GM19023 (cell line): ENCODE measurements at regions not wholly inside any gene's neighbourhood (a gene's known extent, or its start where the extent isn't known, plus 50 kb on each side); places are given as distances from the start of the nearest gene placed in this dataset.

Source experiments
- ATAC-seq: cut with Tn5 transposase; IDR thresholded peaks from one replicate; pipeline ENCODE4 v1.9.1; 2021; ENCODE audit warnings: mild to moderate bottlenecking, moderate library complexity; ENCODE audit not compliant: unreplicated experiment

- ATAC-seq, result no peak
These were observed 346.2 kb downstream of the ZNF521 start for GRCh38 chr18:25005541-25006403.

DNA sequence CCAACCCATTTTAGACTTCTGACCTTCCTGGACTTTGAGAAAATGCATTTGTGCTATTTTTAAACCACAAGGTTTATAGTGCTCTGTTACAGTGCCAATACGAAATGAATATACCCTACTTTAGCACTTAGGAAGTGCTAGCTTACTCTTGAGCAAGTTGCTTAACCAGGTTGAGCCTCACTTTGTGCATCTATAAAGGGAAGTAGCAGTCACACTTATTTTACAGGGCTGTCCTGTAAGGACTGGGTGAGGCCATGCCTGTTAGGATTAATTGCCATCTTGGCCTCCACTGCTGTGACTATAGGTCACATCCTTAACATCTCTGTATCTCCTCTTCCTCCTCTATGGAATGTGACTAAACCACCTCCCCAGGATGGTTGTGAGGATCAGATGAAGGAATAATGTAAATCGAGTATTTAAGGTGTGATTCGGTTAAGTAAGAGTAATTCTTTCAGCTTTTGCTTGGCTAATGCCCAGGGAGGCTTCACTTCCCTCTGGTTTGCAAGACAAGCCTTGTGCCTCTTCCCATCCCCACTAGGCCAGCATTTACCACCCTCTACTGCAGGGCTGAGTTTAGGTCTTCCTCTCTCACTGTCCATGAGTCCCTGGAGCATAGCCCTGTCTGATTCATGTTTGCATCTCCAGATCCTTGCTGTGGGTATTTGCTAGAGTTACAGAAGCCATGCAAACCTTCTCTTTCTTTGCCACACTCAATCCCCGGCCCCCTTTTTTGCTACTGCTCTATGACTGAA, 341.2 kb downstream of the ZNF521 start:
- ATAC-seq, result no peak
